ENCODE measurements at regions not wholly inside any gene's neighbourhood (a gene's known extent, or its start where the extent isn't known, plus 50 kb on each side); places are given as distances from the start of the nearest gene placed in this dataset.

DNA sequence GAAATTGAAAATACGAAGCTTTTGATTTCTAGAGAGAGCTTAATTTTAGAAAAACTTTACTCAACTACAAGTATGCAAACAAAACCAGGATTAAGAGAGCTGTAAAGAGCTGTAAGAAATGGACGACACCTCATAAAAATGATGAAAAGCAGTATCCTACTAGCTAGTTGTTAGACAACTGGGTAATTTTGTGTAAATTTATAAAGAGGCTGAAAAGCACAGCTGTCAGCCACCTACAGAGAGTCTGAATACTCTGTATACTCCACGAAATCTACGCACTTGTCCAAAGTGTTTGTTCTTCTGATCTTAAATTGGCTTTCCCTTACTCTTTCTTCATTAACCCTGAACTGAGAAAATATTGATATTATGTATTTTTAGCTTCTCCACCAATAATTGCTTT is 808.4 kb upstream of the EPHA7 start:
- Histone ChIP-seq H3K36me3 (ENCODE audit: insufficient read depth, low read length) (no peaks in the 10 kb centered on the region), H3K4me1 (ENCODE audit: low read length) (no peaks in the 10 kb centered on the region), H3K9ac (ENCODE audit: low read length) (no peak overlapping the region), H3K4me2 (ENCODE audit: low read depth, low read length, poor library complexity, severe bottlenecking) (no peak overlapping the region), H3K9me2 (replicated peaks; ENCODE audit: insufficient read depth, low read length) (no peaks in the 10 kb centered on the region), H4K20me1 (ENCODE audit: insufficient read depth, low read depth, low read length) (no peaks in the 10 kb centered on the region), H3K27ac (ENCODE audit: low read length) (no peak overlapping the region), H3K9me3 (ENCODE audit: low read length) (peaks cover 30% of the 10 kb centered on the region; the same call in 1 of the 2 replicates), H2AFZ (ENCODE audit: low read length) (no peak overlapping the region), H3K4me3 (ENCODE audit: low read length) (no peak overlapping the region), H3K27me3 (ENCODE audit: low read length) (no peaks in the 10 kb centered on the region), H3K79me2 (ENCODE audit: low read length) (no peaks in the 10 kb centered on the region)
- DNase-seq: no peak

DNA sequence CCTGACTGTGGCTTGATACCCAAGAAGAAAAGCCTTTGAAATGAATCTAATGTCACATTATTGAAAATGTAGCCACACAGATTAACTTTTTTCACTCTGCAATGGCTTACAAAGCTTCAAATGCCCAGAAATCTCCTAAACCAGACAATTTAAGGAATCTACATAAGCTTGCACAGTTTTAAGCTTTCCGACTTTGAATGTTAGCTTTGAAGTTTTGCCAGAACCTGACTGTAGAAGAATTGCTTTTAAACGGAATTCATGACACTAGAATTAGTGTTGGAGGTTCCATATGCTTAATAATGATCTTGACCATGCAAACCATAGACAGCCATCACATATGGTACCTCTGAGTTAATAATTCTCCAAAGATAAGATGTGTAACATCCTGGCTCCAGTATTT is 798.5 kb upstream of the EPHA7 start:
- Histone ChIP-seq H3K9me2 (replicated peaks; ENCODE audit: insufficient read depth, low read length) (no peaks in the 10 kb centered on the region), H3K4me3 (ENCODE audit: low read length) (no peak overlapping the region), H3K27me3 (ENCODE audit: low read length) (no peaks in the 10 kb centered on the region), H3K4me1 (ENCODE audit: low read length) (no peaks in the 10 kb centered on the region), H3K9me3 (ENCODE audit: low read length) (peaks cover 21% of the 10 kb centered on the region), H3K36me3 (ENCODE audit: insufficient read depth, low read length) (no peaks in the 10 kb centered on the region), H3K27ac (ENCODE audit: low read length) (no peak overlapping the region), H4K20me1 (ENCODE audit: insufficient read depth, low read depth, low read length) (no peaks in the 10 kb centered on the region), H2AFZ (ENCODE audit: low read length) (no peak overlapping the region), H3K4me2 (ENCODE audit: low read depth, low read length, poor library complexity, severe bottlenecking) (no peak overlapping the region), H3K9ac (ENCODE audit: low read length) (no peak overlapping the region), H3K79me2 (ENCODE audit: low read length) (no peaks in the 10 kb centered on the region)
- DNase-seq: no peak

DNA sequence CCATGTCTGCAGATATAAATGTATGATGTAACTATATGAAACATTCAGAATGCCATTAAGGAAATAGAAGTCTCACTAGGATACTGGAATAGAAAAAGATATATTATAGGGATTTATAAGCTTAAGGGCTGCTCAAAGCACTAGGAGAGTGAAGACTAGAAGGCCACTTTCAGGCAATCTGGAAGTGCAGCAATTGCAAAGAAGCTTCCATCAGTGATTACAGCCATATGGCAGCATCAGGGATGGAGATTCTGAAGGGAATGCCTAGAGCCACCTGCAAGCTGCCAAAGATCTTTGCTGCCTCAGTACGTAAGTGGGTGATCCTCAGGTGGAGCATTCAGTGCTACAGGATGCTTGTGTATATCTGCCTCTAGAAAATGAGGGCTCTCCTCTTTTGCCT is 796.2 kb upstream of the EPHA7 start:
- H3K27ac ChIP-seq (ENCODE audit: low read length): no peak overlapping the region
- peaks cover 21% of the 10 kb centered on the region for H3K9me3 ChIP-seq (ENCODE audit: low read length)
- no peak overlapping the region for H2AFZ ChIP-seq (ENCODE audit: low read length)
- no peaks in the 10 kb centered on the region for H3K79me2 ChIP-seq (ENCODE audit: low read length)
- no peaks in the 10 kb centered on the region for H3K9me2 ChIP-seq (replicated peaks; ENCODE audit: insufficient read depth, low read length)
- no peak overlapping the region for H3K4me3 ChIP-seq (ENCODE audit: low read length)
- no peaks in the 10 kb centered on the region for H3K27me3 ChIP-seq (ENCODE audit: low read length)
- H3K4me2 ChIP-seq (ENCODE audit: low read depth, low read length, poor library complexity, severe bottlenecking): no peak overlapping the region
- DNase-seq: no peak
- H3K4me1 ChIP-seq (ENCODE audit: low read length): no peaks in the 10 kb centered on the region
- no peak overlapping the region for H3K9ac ChIP-seq (ENCODE audit: low read length)
- no peaks in the 10 kb centered on the region for H3K36me3 ChIP-seq (ENCODE audit: insufficient read depth, low read length)
- H4K20me1 ChIP-seq (ENCODE audit: insufficient read depth, low read depth, low read length): no peaks in the 10 kb centered on the region

DNA sequence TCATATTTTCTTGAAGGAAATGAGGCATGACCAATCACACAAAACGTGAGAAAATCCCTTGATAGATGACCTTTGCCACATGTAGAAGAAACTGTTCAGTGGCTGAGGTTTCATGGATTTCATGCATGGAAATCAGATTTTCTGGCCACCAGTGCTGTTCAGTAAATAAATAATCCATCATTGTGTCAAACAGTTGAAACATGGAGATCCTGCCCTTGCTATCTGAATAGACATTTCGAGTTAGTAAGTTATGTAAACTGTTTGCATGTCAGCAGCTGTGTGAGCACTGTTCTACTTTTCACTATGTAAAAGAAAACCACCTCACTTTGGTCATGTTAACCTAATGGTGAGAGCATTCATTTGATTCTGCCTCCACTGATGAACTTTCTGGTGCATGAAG is 793.9 kb upstream of the EPHA7 start:
- Histone ChIP-seq H3K4me3 (ENCODE audit: low read length) (no peak overlapping the region), H3K27ac (ENCODE audit: low read length) (no peak overlapping the region), H3K9ac (ENCODE audit: low read length) (no peak overlapping the region), H3K36me3 (ENCODE audit: insufficient read depth, low read length) (no peaks in the 10 kb centered on the region), H4K20me1 (ENCODE audit: insufficient read depth, low read depth, low read length) (no peaks in the 10 kb centered on the region), H2AFZ (ENCODE audit: low read length) (no peak overlapping the region), H3K4me1 (ENCODE audit: low read length) (no peaks in the 10 kb centered on the region), H3K27me3 (ENCODE audit: low read length) (no peaks in the 10 kb centered on the region), H3K9me3 (ENCODE audit: low read length) (peaks cover 21% of the 10 kb centered on the region), H3K9me2 (replicated peaks; ENCODE audit: insufficient read depth, low read length) (no peaks in the 10 kb centered on the region), H3K79me2 (ENCODE audit: low read length) (no peaks in the 10 kb centered on the region), H3K4me2 (ENCODE audit: low read depth, low read length, poor library complexity, severe bottlenecking) (no peak overlapping the region)
- DNase-seq: no peak

DNA sequence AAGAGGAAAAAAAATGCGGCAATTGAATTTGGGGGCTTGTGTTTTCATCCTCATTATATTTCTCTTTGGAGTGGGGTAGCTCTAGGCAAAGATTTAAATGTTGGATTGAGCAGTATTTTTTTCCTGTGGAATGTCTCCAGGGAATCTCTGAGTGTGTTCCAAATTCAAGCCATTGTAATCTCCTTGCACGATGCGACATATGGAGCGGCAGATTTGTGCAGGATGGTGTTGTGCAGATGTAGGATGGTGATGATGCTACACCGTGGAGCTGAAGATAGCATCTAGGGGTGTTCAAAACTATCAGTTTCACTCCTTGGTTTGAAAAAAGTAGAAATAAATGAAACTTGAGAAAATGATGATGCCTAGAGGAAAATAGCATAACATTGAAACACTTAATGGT is 777.5 kb upstream of the EPHA7 start:
- Histone ChIP-seq H3K9me3 (ENCODE audit: low read length) (no peaks in the 10 kb centered on the region), H3K4me3 (ENCODE audit: low read length) (no peak overlapping the region), H3K36me3 (ENCODE audit: insufficient read depth, low read length) (no peaks in the 10 kb centered on the region), H3K9ac (ENCODE audit: low read length) (no peak overlapping the region), H3K27me3 (ENCODE audit: low read length) (no peaks in the 10 kb centered on the region), H3K4me1 (ENCODE audit: low read length) (no peaks in the 10 kb centered on the region), H3K27ac (ENCODE audit: low read length) (no peak overlapping the region), H3K9me2 (replicated peaks; ENCODE audit: insufficient read depth, low read length) (no peaks in the 10 kb centered on the region), H3K79me2 (ENCODE audit: low read length) (no peaks in the 10 kb centered on the region), H3K4me2 (ENCODE audit: low read depth, low read length, poor library complexity, severe bottlenecking) (no peak overlapping the region), H4K20me1 (ENCODE audit: insufficient read depth, low read depth, low read length) (no peaks in the 10 kb centered on the region), H2AFZ (ENCODE audit: low read length) (no peak overlapping the region)
- DNase-seq: no peak

DNA sequence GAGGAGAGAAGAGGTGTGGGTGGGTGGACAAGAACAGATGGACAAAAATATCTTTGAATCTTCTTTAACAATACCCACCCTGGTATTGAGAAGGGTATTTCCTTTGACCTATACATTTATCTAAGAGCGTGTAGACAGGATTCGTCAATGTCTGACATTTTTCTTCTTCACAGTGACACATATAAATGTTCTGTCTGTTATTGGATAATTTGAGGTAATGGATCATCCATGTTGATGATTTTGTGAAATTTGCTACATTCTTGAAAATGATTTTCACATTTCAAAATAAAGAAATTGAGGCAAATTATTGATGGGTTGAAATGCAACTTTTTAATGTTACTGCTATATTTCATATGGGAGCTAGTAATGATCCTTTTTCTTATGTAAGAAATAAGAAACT is 770.7 kb upstream of the EPHA7 start:
- H3K9me3 ChIP-seq (ENCODE audit: low read length): peaks cover 13% of the 10 kb centered on the region; the same call in 1 of the 2 replicates
- H3K9ac ChIP-seq (ENCODE audit: low read length): no peak overlapping the region
- H3K36me3 ChIP-seq (ENCODE audit: insufficient read depth, low read length): no peaks in the 10 kb centered on the region
- no peak overlapping the region for H3K4me2 ChIP-seq (ENCODE audit: low read depth, low read length, poor library complexity, severe bottlenecking)
- no peaks in the 10 kb centered on the region for H3K27me3 ChIP-seq (ENCODE audit: low read length)
- H3K4me3 ChIP-seq (ENCODE audit: low read length): no peak overlapping the region
- DNase-seq: no peak
- no peak overlapping the region for H2AFZ ChIP-seq (ENCODE audit: low read length)
- H3K27ac ChIP-seq (ENCODE audit: low read length): no peak overlapping the region
- H3K4me1 ChIP-seq (ENCODE audit: low read length): no peaks in the 10 kb centered on the region
- H3K79me2 ChIP-seq (ENCODE audit: low read length): no peaks in the 10 kb centered on the region
- H4K20me1 ChIP-seq (ENCODE audit: insufficient read depth, low read depth, low read length): no peaks in the 10 kb centered on the region
- H3K9me2 ChIP-seq (replicated peaks; ENCODE audit: insufficient read depth, low read length): no peaks in the 10 kb centered on the region

DNA sequence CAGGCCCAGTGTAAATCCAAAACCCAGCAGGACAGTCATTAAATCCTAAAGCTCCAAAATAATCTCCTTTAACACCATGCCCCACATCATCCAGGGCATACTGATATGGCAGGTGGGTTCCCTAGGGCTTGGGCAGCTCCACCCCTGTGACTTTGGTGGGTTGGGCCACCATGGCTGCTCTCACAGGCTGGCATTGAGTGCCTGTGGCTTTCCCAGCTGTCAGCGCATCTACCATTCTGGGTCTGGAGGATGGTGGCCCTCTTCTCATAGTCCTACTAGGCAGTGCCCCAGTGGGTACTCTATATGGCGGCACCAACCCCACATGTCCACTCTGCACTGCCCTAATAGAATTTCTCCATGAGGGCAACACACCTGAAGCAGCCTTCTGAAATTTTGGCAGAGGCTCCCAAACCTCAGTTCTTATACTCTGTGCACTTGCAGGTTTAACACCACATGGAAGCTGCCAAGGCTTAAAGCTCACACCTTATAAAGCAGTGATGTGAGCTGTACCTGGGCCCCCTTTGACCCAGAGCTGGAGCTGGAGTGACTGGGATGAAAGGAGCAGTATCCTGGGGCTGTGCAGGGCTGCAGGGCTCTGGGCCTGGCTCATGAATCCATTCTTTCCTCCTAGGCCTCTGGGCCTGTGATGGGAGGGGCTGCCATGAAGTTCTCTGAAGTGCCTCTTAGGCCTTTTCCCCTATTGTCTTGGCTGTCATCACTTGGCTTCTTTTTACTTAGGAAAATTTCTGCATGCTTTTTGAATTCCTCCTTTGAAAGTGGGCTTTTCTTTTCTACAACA is 765.5 kb upstream of the EPHA7 start:
- Histone ChIP-seq H3K27me3 (ENCODE audit: low read length) (no peaks in the 10 kb centered on the region), H3K36me3 (ENCODE audit: insufficient read depth, low read length) (no peaks in the 10 kb centered on the region), H3K4me3 (ENCODE audit: low read length) (no peak overlapping the region), H3K9me3 (ENCODE audit: low read length) (peaks cover 11% of the 10 kb centered on the region), H3K4me2 (ENCODE audit: low read depth, low read length, poor library complexity, severe bottlenecking) (no peak overlapping the region), H3K79me2 (ENCODE audit: low read length) (no peaks in the 10 kb centered on the region), H4K20me1 (ENCODE audit: insufficient read depth, low read depth, low read length) (no peaks in the 10 kb centered on the region), H2AFZ (ENCODE audit: low read length) (no peak overlapping the region), H3K27ac (ENCODE audit: low read length) (no peak overlapping the region), H3K4me1 (ENCODE audit: low read length) (no peaks in the 10 kb centered on the region), H3K9ac (ENCODE audit: low read length) (no peak overlapping the region), H3K9me2 (replicated peaks; ENCODE audit: insufficient read depth, low read length) (no peaks in the 10 kb centered on the region)
- DNase-seq: no peak

DNA sequence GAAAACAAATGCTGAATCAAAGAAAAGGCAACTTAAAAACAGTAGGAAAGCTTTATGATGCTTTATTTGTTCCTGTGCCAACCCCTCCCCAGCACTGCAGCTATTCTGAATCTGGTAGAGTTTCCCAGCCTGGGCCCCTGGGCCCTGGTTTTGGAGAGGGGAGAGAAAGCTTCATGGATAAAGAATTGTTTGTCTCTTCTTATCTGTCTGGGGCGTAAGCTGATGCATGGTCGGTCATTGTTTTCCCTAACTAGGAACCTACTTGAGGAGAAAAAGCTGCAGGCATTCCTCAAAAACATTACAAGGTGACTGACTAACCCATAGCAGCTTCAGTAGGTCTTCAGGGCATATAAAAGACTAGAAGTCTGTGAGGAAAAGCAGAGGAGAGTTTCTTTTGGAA is 758.1 kb upstream of the EPHA7 start:
- Histone ChIP-seq H3K27ac (ENCODE audit: low read length) (no peak overlapping the region), H3K4me1 (ENCODE audit: low read length) (no peaks in the 10 kb centered on the region), H3K9ac (ENCODE audit: low read length) (no peak overlapping the region), H3K9me3 (ENCODE audit: low read length) (peaks cover 13% of the 10 kb centered on the region), H3K36me3 (ENCODE audit: insufficient read depth, low read length) (no peaks in the 10 kb centered on the region), H3K27me3 (ENCODE audit: low read length) (no peaks in the 10 kb centered on the region), H3K4me3 (ENCODE audit: low read length) (no peak overlapping the region), H2AFZ (ENCODE audit: low read length) (no peak overlapping the region), H3K4me2 (ENCODE audit: low read depth, low read length, poor library complexity, severe bottlenecking) (no peak overlapping the region), H4K20me1 (ENCODE audit: insufficient read depth, low read depth, low read length) (no peaks in the 10 kb centered on the region), H3K79me2 (ENCODE audit: low read length) (no peaks in the 10 kb centered on the region), H3K9me2 (replicated peaks; ENCODE audit: insufficient read depth, low read length) (no peaks in the 10 kb centered on the region)
- DNase-seq: no peak

All from Karpas-422 (cell line).